SK-N-SH (cell line): ENCODE measurements at regions not wholly inside any gene's neighbourhood (a gene's known extent, or its start where the extent isn't known, plus 50 kb on each side); places are given as distances from the start of the nearest gene placed in this dataset.

ENCODE experiments used
- CTCF ChIA-PET: fragments of 300-600, 350-600 bp; formaldehyde crosslinking; extraction: SDS; loops from one replicate; lab custom pipeline; 2021; lab: Yijun Ruan, JAX
- POLR2A ChIA-PET: fragments of 350-600 bp; sonication (Branson Sonifier 250); formaldehyde crosslinking; extraction: SDS; loops from one replicate; lab custom pipeline; 2020; ENCODE audit warnings: antibody characterized with exemption, inconsistent platforms; lab: Yijun Ruan, JAX
- DNase-seq: peaks from one replicate; pipeline ENCODE4 v3.0.0; 2012
- H2AFZ ChIP-seq: fragments of 200-600 bp; sonication (generic); 2 replicates; pipeline ENCODE4 v1.8.1; 2016; ENCODE audit warnings: antibody characterized with exemption, mild to moderate bottlenecking, low read depth
- H3F3A ChIP-seq: fragments of 200-600 bp; sonication (generic); replicated peaks from 2 replicates; pipeline ENCODE3; 2016; ENCODE audit warnings: antibody characterized with exemption, mild to moderate bottlenecking; ENCODE audit not compliant: insufficient read depth
- H3K27ac ChIP-seq, 2 experiments: fragments of 200-500 bp in 1 of 2; fragments of 200-600 bp in 1 of 2; sonication (Bioruptor generic) in 1 of 2; sonication (generic), shearing (Covaris generic) in 1 of 2; 2 replicates each; pipeline versions ENCODE4 v1.5.1 to v1.6.1; 2014 to 2016; ENCODE audit warnings: low read depth in 2 of 2, inconsistent platforms in 1 of 2, low read length in 1 of 2, mild to moderate bottlenecking in 1 of 2, mixed read lengths in 1 of 2
- H3K27me3 ChIP-seq: fragments of 200-600 bp; sonication (generic), shearing (Covaris generic); 2 replicates; pipeline ENCODE4 v1.6.1; 2016; ENCODE audit warnings: mixed run types; ENCODE audit not compliant: insufficient read depth
- H3K36me3 ChIP-seq, 2 experiments: fragments of 200-500 bp in 1 of 2; fragments of 200-600 bp in 1 of 2; sonication (Bioruptor generic) in 1 of 2; sonication (generic) in 1 of 2; replicated peaks in 1 of 2; 2 replicates each; pipeline versions ENCODE3 to v1.5.1; 2014 to 2016; ENCODE audit warnings: low read length in 1 of 2, mild to moderate bottlenecking in 1 of 2; ENCODE audit not compliant: insufficient read depth in 2 of 2, control insufficient read depth in 1 of 2
- H3K4me1 ChIP-seq, 2 experiments: fragments of 200-500 bp in 1 of 2; fragments of 200-600 bp in 1 of 2; sonication (Bioruptor generic) in 1 of 2; sonication (generic), shearing (Covaris generic) in 1 of 2; 2 replicates each; pipeline versions ENCODE4 v1.5.1 to v1.6.1; 2014 to 2016; ENCODE audit warnings: low read depth in 1 of 2, low read length in 1 of 2, mixed run types in 1 of 2; ENCODE audit not compliant: insufficient read depth in 2 of 2, control insufficient read depth in 1 of 2
- H3K4me2 ChIP-seq: fragments of 200-600 bp; sonication (generic), shearing (Covaris generic); 2 replicates; pipeline ENCODE4 v1.6.1; 2017; ENCODE audit warnings: mixed run types
- H3K4me3 ChIP-seq, 2 experiments: fragments of 200-500 bp in 1 of 2; fragments of 200-600 bp in 1 of 2; sonication (Bioruptor generic) in 1 of 2; sonication (generic), shearing (Covaris generic) in 1 of 2; 2 replicates each; pipeline versions ENCODE4 v1.5.1 to v1.8.1; 2014 to 2016; ENCODE audit warnings: low read depth in 2 of 2, inconsistent platforms in 1 of 2, low read length in 1 of 2, mild to moderate bottlenecking in 1 of 2, mixed read lengths in 1 of 2, moderate library complexity in 1 of 2
- H3K79me2 ChIP-seq: fragments of 200-600 bp; sonication (generic); 2 replicates; pipeline ENCODE4 v1.8.1; 2017; ENCODE audit warnings: mild to moderate bottlenecking; ENCODE audit not compliant: insufficient read depth
- H3K9ac ChIP-seq: fragments of 200-600 bp; sonication (generic); 2 replicates; pipeline ENCODE4 v1.6.1; 2017; ENCODE audit warnings: mixed run types
- H3K9me2 ChIP-seq: fragments of 200-600 bp; sonication (generic); 2 replicates; pipeline ENCODE4 v1.6.1; 2017; ENCODE audit warnings: mixed run types
- H3K9me3 ChIP-seq: fragments of 200-600 bp; sonication (generic); 2 replicates; pipeline ENCODE4 v1.6.1; 2017; ENCODE audit warnings: mixed run types, mild to moderate bottlenecking, moderate library complexity
- H4K20me1 ChIP-seq: fragments of 200-600 bp; sonication (generic); 2 replicates; pipeline ENCODE4 v1.6.1; 2017; ENCODE audit warnings: mild to moderate bottlenecking, mixed run types; ENCODE audit not compliant: insufficient read depth
- CHD2 ChIP-seq: fragments of 150-350 bp; IDR thresholded peaks from 2 replicates; pipeline ENCODE4 v1.6.1; 2018; ENCODE audit warnings: low read length; ENCODE audit not compliant: partially characterized antibody
- FOSL2 ChIP-seq: IDR thresholded peaks from 2 replicates; pipeline ENCODE4 v1.4.0; 2012; ENCODE audit warnings: low read depth, mild to moderate bottlenecking, moderate library complexity, borderline replicate concordance
- FOXJ3 ChIP-seq: sonication (generic); formaldehyde crosslinking; IDR thresholded peaks from 2 replicates; pipeline ENCODE4 v1.5.1; 2020; ENCODE audit warnings: mild to moderate bottlenecking, missing genetic modification reagents
- FOXM1 ChIP-seq: IDR thresholded peaks from 2 replicates; pipeline ENCODE4 v1.4.0; 2012; ENCODE audit warnings: low read depth, mild to moderate bottlenecking
- GABPA ChIP-seq: IDR thresholded peaks from 2 replicates; pipeline ENCODE4 v1.4.0; 2012; ENCODE audit warnings: low read depth, mild to moderate bottlenecking
- GATA2 ChIP-seq: sonication (generic); formaldehyde crosslinking; IDR thresholded peaks from 2 replicates; pipeline ENCODE4 v1.5.0; 2020; ENCODE audit warnings: mild to moderate bottlenecking, missing genetic modification reagents
- IRF3 ChIP-seq: fragments of 150-350 bp; IDR thresholded peaks from 2 replicates; pipeline ENCODE4 v1.6.1; 2016; ENCODE audit warnings: mild to moderate bottlenecking, low read depth, low read length
- MAX ChIP-seq: IDR thresholded peaks from 2 replicates; pipeline ENCODE4 v1.4.0; 2012; ENCODE audit warnings: low read depth
- MXI1 ChIP-seq: IDR thresholded peaks from 2 replicates; pipeline ENCODE4 v1.6.1; 2012; ENCODE audit warnings: mild to moderate bottlenecking, low read depth, low read length, improper control_type of control experiment
- NFIC ChIP-seq: IDR thresholded peaks from 2 replicates; pipeline ENCODE4 v1.4.0; 2012; ENCODE audit warnings: borderline replicate concordance
- NRF1 ChIP-seq: IDR thresholded peaks from 2 replicates; pipeline ENCODE4 v1.6.1; 2012; ENCODE audit warnings: low read depth, mild to moderate bottlenecking, low read length
- POLR2AphosphoS5 ChIP-seq: IDR thresholded peaks from 2 replicates; pipeline ENCODE4 v1.6.1; 2012; ENCODE audit warnings: low read depth, low read length
- RAD21 ChIP-seq: IDR thresholded peaks from 2 replicates; pipeline ENCODE4 v1.6.1; 2012; ENCODE audit warnings: mild to moderate bottlenecking, low read length
- REST ChIP-seq: IDR thresholded peaks from 2 replicates; pipeline ENCODE4 v1.6.1; 2012; ENCODE audit warnings: mild to moderate bottlenecking, low read depth, low read length, moderate library complexity
- RFX5 ChIP-seq: IDR thresholded peaks from 2 replicates; pipeline ENCODE4 v1.6.1; 2012; ENCODE audit warnings: mild to moderate bottlenecking, improper control_type of control experiment, low read length
- SIN3A ChIP-seq: IDR thresholded peaks from 2 replicates; pipeline ENCODE4 v1.6.1; 2012; ENCODE audit warnings: low read depth, mild to moderate bottlenecking, low read length, moderate library complexity, borderline replicate concordance
- SMC3 ChIP-seq: IDR thresholded peaks from 2 replicates; pipeline ENCODE4 v1.6.1; 2012; ENCODE audit warnings: low read depth, low read length, improper control_type of control experiment
- TCF12 ChIP-seq: IDR thresholded peaks from 2 replicates; pipeline ENCODE4 v1.4.0; 2012
- USF2 ChIP-seq: fragments of 150-350 bp; IDR thresholded peaks from 2 replicates; pipeline ENCODE4 v1.6.1; 2017; ENCODE audit warnings: antibody characterized with exemption, low read length, low read depth, borderline replicate concordance
- YY1 ChIP-seq: IDR thresholded peaks from 2 replicates; pipeline ENCODE4 v1.4.0; 2012; ENCODE audit warnings: low read depth, mild to moderate bottlenecking
- ZBTB33 ChIP-seq: IDR thresholded peaks from 2 replicates; pipeline ENCODE4 v1.4.0; 2012; ENCODE audit warnings: low read depth, borderline replicate concordance
- WGBS: methylation state at CpG from one replicate; pipeline ENCODE4 v1.1.6; 2017; ENCODE audit warnings: low lambda C conversion rate; 5-methylcytosine and 5-hydroxymethylcytosine counted together

GRCh38 chr16:5319799-5320198 is 222.2 kb upstream of the EEF2KMT start:
- DNase-seq, result no peak
- ChIA-PET CTCF (interaction anchor here (1.7 kb wide), 1 partner anchor 171 kb away, joined by 4 read pairs; no protein-coding TSS in a partner anchor), POLR2A (no interaction called here)
- Histone ChIP-seq H3K79me2 (no peaks in the 10 kb centered on the region), H3F3A (no peaks in the 10 kb centered on the region), H3K4me1 (no peaks in the 10 kb centered on the region), H3K4me3 (no peak overlapping the region), H2AFZ (no peak overlapping the region), H4K20me1 (no peaks in the 10 kb centered on the region), H3K27me3 (no peaks in the 10 kb centered on the region), H3K9ac (no peak overlapping the region), H3K36me3 (no peaks in the 10 kb centered on the region), H3K4me2 (no peak overlapping the region), H3K9me3 (no peaks in the 10 kb centered on the region), H3K27ac (no peak overlapping the region), H3K9me2 (no peaks in the 10 kb centered on the region)
- 27% methylated on average over 2 of the region's 2 CpGs for WGBS
- TF ChIP-seq POLR2AphosphoS5 (no peak), TCF12 (no peak), CHD2 (no peak), SMC3 (no peak)

- POLR2A ChIA-PET, result no interaction called here
- Histone ChIP-seq H3K27ac (no peak overlapping the region), H3K9me2 (no peaks in the 10 kb centered on the region), H3K4me1 (no peaks in the 10 kb centered on the region), H4K20me1 (no peaks in the 10 kb centered on the region), H3K79me2 (no peaks in the 10 kb centered on the region), H3K36me3 (no peaks in the 10 kb centered on the region), H3K9me3 (no peaks in the 10 kb centered on the region), H3K4me3 (no peak overlapping the region), H3K27me3 (no peaks in the 10 kb centered on the region), H3K4me2 (no peak overlapping the region), H3K9ac (no peak overlapping the region), H3F3A (no peaks in the 10 kb centered on the region), H2AFZ (no peak overlapping the region)
- DNase-seq, result no peak
- TF ChIP-seq NRF1, result no peak
- TF ChIP-seq ZBTB33, result no peak
- TF ChIP-seq MAX, result no peak
- TF ChIP-seq RAD21, result no peak
- no peak for TF ChIP-seq FOXM1
- no peak for TF ChIP-seq REST
- no peak for TF ChIP-seq USF2
- no peak for TF ChIP-seq SIN3A
- TF ChIP-seq MXI1, result no peak
- no peak for TF ChIP-seq NFIC
- TF ChIP-seq GABPA, result no peak
- no peak for TF ChIP-seq GATA2 (CRISPR knock-in tag)
- no peak for TF ChIP-seq FOXJ3 (CRISPR knock-in tag)
- no peak for TF ChIP-seq TCF12
- no peak for TF ChIP-seq IRF3
- TF ChIP-seq RFX5, result no peak
- no peak for TF ChIP-seq FOSL2
- TF ChIP-seq YY1, result no peak
- WGBS, result 8% methylated on average over 4 of the region's 5 CpGs
- CTCF ChIA-PET, result no interaction called here
Observed at GRCh38 chr16:5315914-5316313, 218.3 kb upstream of the EEF2KMT start.
